ENCODE measurements at regions not wholly inside any gene's neighbourhood (a gene's known extent, or its start where the extent isn't known, plus 50 kb on each side); places are given as distances from the start of the nearest gene placed in this dataset.
A peak's percentile ranks its signal among the peaks of the same experiment; 100 is the strongest.

- Mint-ChIP-seq H3K27ac (no peak overlapping the region), H3K27me3 (peaks cover 3% of the 10 kb centered on the region), H3K4me1 (ENCODE audit: low read depth) (peaks cover 29% of the 10 kb centered on the region), H3K9me3 (no peaks in the 10 kb centered on the region), H3K4me3 (no peak overlapping the region), H3K36me3 (ENCODE audit: low read depth) (no peaks in the 10 kb centered on the region)
Measured at GRCh38 chr9:89697553-89697952, 92.7 kb downstream of the GADD45G start.

DNA sequence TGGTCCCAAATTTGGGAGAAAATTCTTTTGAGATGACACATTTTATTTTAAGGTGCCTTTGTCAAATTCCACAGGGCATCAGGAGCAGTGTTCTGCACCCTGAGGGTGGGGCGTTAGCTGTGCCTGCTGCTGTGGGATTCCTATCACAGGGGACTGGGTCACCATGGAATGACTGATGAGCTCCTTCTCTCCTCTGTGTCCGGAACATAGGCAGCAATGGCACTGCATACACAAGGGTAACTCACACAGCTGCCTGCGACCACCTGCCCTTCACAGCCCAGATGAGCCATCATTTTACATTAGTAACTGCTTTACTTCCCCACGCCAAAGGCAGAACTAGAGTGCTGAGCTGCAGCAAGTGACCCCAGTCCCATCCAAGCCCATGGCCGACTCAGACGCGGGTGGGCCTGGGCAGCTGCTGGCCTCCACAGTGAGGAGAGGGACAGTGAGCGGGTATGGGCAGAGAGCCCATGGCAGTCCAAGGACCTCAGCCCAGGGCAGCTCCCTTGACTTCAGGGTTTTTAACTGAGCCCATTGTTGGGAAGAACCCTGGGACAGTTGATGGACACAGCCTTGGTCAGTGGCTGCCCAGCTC, 93.7 kb downstream of the GADD45G start:
- peaks cover 3% of the 10 kb centered on the region for H3K27me3 Mint-ChIP-seq
- H3K4me1 Mint-ChIP-seq (ENCODE audit: low read depth) = peaks cover 30% of the 10 kb centered on the region
- no peaks in the 10 kb centered on the region for H3K36me3 Mint-ChIP-seq (ENCODE audit: low read depth)
- H3K9me3 Mint-ChIP-seq = no peaks in the 10 kb centered on the region
- H3K27ac Mint-ChIP-seq = no peak overlapping the region
- H3K4me3 Mint-ChIP-seq = no peak overlapping the region

GRCh38 chr9:89699646-89700045, 94.8 kb downstream of the GADD45G start:
- Mint-ChIP-seq H3K27ac (peak overlapping the region; percentile 68), H3K36me3 (ENCODE audit: low read depth) (no peaks in the 10 kb centered on the region), H3K4me3 (no peak overlapping the region), H3K9me3 (no peaks in the 10 kb centered on the region), H3K4me1 (ENCODE audit: low read depth) (peaks cover 38% of the 10 kb centered on the region), H3K27me3 (peaks cover 3% of the 10 kb centered on the region)

GRCh38 chr9:89701221-89701798, 96.5 kb downstream of the GADD45G start:
- H3K4me1 Mint-ChIP-seq (ENCODE audit: low read depth) = peaks cover 49% of the 10 kb centered on the region
- H3K36me3 Mint-ChIP-seq (ENCODE audit: low read depth) = no peaks in the 10 kb centered on the region
- peak overlapping the region; percentile 87 for H3K27ac Mint-ChIP-seq
- H3K9me3 Mint-ChIP-seq = no peaks in the 10 kb centered on the region
- H3K4me3 Mint-ChIP-seq = peak overlapping the region; percentile 80
- peaks cover 3% of the 10 kb centered on the region for H3K27me3 Mint-ChIP-seq

DNA sequence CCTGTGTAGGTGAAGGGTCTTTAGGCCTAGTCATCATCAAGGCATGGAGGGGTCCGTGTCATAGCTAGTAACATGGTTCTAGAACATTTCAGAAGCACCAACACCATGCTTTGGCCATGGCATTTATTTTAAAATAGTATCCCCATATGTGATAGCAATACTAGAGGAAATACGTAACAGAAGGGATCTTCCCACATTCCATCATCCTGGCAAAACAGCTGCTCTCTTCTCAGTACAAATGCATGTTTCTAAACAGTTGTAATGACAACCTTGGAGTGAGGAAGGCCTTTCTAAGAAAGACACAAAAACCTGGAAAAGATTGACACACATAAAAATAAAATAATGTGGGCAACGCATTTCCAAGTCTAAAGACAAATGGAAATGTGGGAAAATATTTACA, 97.6 kb downstream of the GADD45G start:
- H3K4me1 Mint-ChIP-seq (ENCODE audit: low read depth) = peaks cover 58% of the 10 kb centered on the region
- H3K4me3 Mint-ChIP-seq = peak overlapping the region; percentile 80
- peak overlapping the region; percentile 45 for H3K27ac Mint-ChIP-seq
- H3K9me3 Mint-ChIP-seq = no peaks in the 10 kb centered on the region
- no peaks in the 10 kb centered on the region for H3K36me3 Mint-ChIP-seq (ENCODE audit: low read depth)
- H3K27me3 Mint-ChIP-seq = peaks cover 3% of the 10 kb centered on the region

DNA sequence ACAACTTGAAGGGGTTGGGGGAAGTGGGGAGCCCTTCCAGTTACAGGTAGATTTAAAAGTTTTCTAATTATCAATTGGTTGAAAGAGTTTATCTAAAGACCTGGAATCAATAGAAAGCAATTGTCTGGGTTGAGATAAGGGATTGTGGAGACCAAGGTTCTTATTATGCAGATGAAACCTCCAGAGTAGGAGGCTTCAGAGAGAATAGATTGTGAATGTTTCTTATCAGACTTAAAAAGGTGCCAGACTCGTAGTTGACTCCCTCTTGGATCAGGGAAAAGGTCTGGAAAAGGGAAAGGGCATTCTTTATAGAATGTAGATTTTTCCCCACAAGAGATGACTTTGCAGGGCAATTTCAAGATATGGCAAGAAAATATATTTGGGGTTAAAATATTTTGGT, 100.8 kb downstream of the GADD45G start:
- peaks cover 48% of the 10 kb centered on the region for H3K4me1 Mint-ChIP-seq (ENCODE audit: low read depth)
- peaks cover 5% of the 10 kb centered on the region for H3K36me3 Mint-ChIP-seq (ENCODE audit: low read depth)
- peaks cover 3% of the 10 kb centered on the region for H3K27me3 Mint-ChIP-seq
- no peak overlapping the region for H3K4me3 Mint-ChIP-seq
- H3K9me3 Mint-ChIP-seq = no peaks in the 10 kb centered on the region
- H3K27ac Mint-ChIP-seq = peak overlapping the region; percentile 3

DNA sequence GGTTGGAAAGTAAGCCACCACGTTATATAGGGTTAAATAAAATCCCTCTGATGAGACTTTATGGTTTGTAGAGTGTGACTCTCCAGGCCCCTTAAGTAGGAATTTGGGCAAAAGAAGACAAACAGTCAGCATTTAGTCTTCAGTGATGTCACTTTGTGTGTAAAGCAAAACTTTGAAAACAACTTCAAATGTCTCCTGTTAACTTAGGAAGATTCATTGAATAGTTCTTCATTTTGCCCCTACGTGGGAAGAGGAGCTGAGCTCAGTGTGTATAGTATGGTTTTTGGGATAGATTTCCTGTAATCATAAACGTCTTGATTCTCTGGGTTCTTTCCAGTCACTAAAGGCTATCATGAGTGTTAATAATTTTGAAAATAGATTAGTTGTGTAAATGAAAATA, 101.3 kb downstream of the GADD45G start:
- peaks cover 3% of the 10 kb centered on the region for H3K27me3 Mint-ChIP-seq
- peak overlapping the region; percentile 1 for H3K4me3 Mint-ChIP-seq
- H3K36me3 Mint-ChIP-seq (ENCODE audit: low read depth) = peaks cover 5% of the 10 kb centered on the region
- peaks cover 44% of the 10 kb centered on the region for H3K4me1 Mint-ChIP-seq (ENCODE audit: low read depth)
- no peaks in the 10 kb centered on the region for H3K9me3 Mint-ChIP-seq
- peak overlapping the region; percentile 24 for H3K27ac Mint-ChIP-seq

DNA sequence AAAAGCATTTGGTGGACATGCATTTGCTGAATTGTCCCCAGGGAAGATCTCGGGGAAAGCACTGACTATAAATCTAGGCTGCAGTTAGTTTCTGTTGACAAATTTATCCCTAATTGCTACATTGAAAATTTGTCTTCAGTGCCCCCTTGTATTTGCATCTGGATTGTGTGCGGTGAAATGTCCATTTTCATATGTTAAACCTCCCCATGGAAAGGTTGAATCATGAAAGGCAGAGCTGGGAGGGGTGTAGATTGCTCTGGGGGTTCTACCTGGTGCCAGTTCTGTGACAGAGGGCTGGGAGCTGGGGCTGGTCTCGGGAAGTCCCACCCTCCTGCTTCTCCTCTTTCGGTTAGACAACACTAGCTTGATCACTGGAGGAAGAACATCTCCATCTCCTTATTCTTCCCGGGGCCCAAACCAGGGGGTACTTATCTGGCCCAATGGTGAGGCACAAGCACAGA, 101.9 kb downstream of the GADD45G start:
- H3K4me1 Mint-ChIP-seq (ENCODE audit: low read depth) = peaks cover 37% of the 10 kb centered on the region

DNA sequence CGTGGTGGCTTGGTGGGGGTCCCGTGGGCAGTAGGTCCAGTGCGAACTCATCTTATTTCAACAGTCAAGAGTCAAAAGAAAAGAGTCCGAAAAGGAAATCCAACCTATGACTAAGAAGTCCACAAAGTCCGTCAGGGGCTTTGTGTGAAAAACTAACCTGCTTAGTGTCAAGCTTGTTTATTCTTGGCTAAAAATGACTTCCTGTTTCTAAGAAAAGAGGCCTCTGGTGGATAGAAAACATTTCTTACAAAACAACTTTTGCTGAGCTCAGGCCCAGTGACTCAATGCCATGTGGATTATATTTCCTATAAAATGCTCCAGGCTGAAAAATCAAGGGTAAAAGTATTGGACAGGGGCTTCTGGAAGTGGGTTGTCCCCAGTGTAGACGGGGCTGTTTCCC, 105.9 kb downstream of the GADD45G start:
- H3K27me3 Mint-ChIP-seq = no peaks in the 10 kb centered on the region
- peaks cover 5% of the 10 kb centered on the region for H3K36me3 Mint-ChIP-seq (ENCODE audit: low read depth)
- H3K4me1 Mint-ChIP-seq (ENCODE audit: low read depth) = peaks cover 35% of the 10 kb centered on the region
- H3K4me3 Mint-ChIP-seq = no peak overlapping the region
- no peak overlapping the region for H3K27ac Mint-ChIP-seq
- H3K9me3 Mint-ChIP-seq = no peaks in the 10 kb centered on the region

More for the DNA sequence above, 101.9 kb downstream of the GADD45G start:
- Mint-ChIP-seq H3K4me3 (peak overlapping the region; percentile 4), H3K27me3 (peaks cover 3% of the 10 kb centered on the region), H3K9me3 (no peaks in the 10 kb centered on the region), H3K27ac (peak overlapping the region; percentile 32), H3K36me3 (ENCODE audit: low read depth) (peaks cover 5% of the 10 kb centered on the region)

GRCh38 chr9:89711866-89712265, 107.1 kb downstream of the GADD45G start:
- Mint-ChIP-seq H3K4me1 (ENCODE audit: low read depth) (peaks cover 32% of the 10 kb centered on the region), H3K4me3 (no peak overlapping the region), H3K9me3 (no peaks in the 10 kb centered on the region), H3K36me3 (ENCODE audit: low read depth) (peaks cover 5% of the 10 kb centered on the region), H3K27ac (no peak overlapping the region), H3K27me3 (no peaks in the 10 kb centered on the region)

DNA sequence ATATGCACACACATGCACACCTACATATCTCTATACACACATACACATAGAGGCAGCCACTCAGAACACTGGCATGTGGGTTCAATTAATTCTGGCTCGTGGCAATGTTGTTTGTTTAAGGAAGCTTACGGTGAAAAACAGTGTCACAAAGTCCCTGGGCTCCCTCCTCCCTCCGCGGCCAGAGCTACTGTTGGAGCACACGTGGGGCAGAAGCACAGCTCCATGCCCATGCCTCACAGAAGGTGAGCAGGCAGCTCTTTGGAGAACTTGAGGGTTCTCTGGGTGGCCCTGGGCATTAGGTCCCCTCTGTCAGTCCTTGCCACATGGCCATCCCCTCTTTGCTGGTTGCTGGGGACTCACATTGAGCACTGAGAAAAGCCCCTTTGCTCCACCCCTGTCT, 107.5 kb downstream of the GADD45G start:
- H3K27me3 Mint-ChIP-seq = no peaks in the 10 kb centered on the region
- no peaks in the 10 kb centered on the region for H3K9me3 Mint-ChIP-seq
- no peak overlapping the region for H3K27ac Mint-ChIP-seq
- H3K4me3 Mint-ChIP-seq = no peak overlapping the region
- peaks cover 30% of the 10 kb centered on the region for H3K4me1 Mint-ChIP-seq (ENCODE audit: low read depth)
- peaks cover 5% of the 10 kb centered on the region for H3K36me3 Mint-ChIP-seq (ENCODE audit: low read depth)

DNA sequence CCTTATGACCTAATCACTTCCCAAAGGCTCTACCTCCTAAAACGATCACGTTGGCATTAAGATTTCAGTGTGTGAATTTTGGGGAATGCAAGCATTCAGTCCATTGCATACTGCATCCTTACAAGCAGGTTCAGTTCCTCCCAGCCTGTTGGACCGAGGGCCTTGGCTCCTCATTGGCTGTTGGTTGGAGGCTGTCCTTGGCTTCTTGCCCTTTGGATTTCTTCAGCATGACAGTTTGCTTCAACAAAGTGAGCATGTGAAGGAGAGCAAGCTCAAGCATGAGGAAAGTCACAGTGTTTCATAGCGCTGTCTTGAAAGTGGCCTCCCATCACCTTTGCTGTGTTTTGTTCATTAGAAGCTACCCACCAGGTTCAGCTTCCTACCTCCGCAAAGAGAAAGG, 109.5 kb downstream of the GADD45G start:
- Mint-ChIP-seq H3K4me1 (ENCODE audit: low read depth) (peaks cover 30% of the 10 kb centered on the region), H3K27ac (no peak overlapping the region), H3K4me3 (no peak overlapping the region)

GRCh38 chr9:89715318-89715858, 110.6 kb downstream of the GADD45G start:
- Mint-ChIP-seq H3K27me3 (no peaks in the 10 kb centered on the region), H3K4me1 (ENCODE audit: low read depth) (peaks cover 30% of the 10 kb centered on the region), H3K9me3 (no peaks in the 10 kb centered on the region), H3K27ac (peak overlapping the region; percentile 49), H3K36me3 (ENCODE audit: low read depth) (no peaks in the 10 kb centered on the region), H3K4me3 (peak overlapping the region; percentile 18)

More for the DNA sequence above, 109.5 kb downstream of the GADD45G start:
- Mint-ChIP-seq H3K36me3 (ENCODE audit: low read depth) (no peaks in the 10 kb centered on the region), H3K9me3 (no peaks in the 10 kb centered on the region), H3K27me3 (no peaks in the 10 kb centered on the region)

DNA sequence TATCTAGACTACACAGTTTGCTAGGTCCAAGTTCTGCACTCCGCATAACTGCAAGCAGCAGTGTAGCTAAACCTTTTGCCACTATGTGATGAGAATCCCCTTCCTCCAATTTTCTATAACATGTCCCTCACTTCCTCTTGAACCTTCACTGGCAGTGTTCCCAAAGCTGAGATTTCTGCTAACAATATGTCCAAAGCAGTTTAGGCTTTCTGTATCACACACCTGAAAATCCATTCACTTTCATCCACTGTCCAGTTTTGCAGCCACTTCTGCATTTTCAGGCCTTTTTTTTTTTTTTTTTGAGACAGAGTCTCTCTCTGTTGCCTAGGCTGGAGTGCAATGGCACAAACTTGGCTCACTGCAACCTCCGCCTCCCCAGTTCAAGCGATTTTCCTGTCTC, 111.1 kb downstream of the GADD45G start:
- no peak overlapping the region for H3K27ac Mint-ChIP-seq
- H3K27me3 Mint-ChIP-seq = no peaks in the 10 kb centered on the region
- H3K4me3 Mint-ChIP-seq = no peak overlapping the region
- no peaks in the 10 kb centered on the region for H3K9me3 Mint-ChIP-seq
- H3K4me1 Mint-ChIP-seq (ENCODE audit: low read depth) = peaks cover 30% of the 10 kb centered on the region
- H3K36me3 Mint-ChIP-seq (ENCODE audit: low read depth) = no peaks in the 10 kb centered on the region

DNA sequence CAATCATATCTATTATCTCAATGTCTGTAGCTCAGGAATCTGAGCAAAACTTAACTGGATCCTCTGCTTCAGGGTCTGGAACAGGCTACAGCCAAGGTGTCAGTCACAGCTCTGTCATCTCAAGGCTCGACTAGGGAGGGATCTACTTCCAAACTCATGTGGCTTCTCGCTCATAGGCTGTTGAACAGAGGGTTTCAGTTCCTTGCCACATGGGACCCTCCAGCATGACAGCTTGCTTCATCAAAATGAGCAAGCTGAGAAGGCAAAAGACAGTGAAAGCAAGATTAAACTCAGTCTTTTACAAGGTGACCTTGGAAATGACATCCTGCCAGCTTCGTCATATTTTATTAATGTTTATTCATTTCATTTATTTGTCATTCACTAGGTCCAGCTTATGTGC, 111.7 kb downstream of the GADD45G start:
- peaks cover 30% of the 10 kb centered on the region for H3K4me1 Mint-ChIP-seq (ENCODE audit: low read depth)
- no peak overlapping the region for H3K27ac Mint-ChIP-seq
- no peaks in the 10 kb centered on the region for H3K9me3 Mint-ChIP-seq
- H3K4me3 Mint-ChIP-seq = no peak overlapping the region
- no peaks in the 10 kb centered on the region for H3K36me3 Mint-ChIP-seq (ENCODE audit: low read depth)
- no peaks in the 10 kb centered on the region for H3K27me3 Mint-ChIP-seq

DNA sequence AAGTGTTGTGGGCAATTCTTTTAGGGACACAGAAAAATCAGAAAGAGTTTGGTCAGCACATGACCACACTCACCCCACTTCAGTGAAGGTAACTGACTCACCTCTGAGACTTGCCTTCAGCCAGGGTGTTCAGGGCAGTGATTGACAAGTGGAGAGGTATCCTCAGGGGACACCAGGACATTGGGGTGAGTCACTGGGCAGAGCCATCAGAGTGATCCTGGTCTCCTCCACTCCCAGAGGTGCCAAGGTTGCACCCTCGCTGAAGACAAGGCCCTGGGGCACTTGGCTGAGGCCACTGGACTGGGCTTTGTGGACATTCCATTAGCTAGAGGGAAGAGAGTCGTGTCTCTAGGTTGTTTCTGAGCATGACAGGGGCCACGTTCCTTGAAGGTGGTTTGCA, 113.4 kb downstream of the GADD45G start:
- Mint-ChIP-seq H3K36me3 (ENCODE audit: low read depth) (no peaks in the 10 kb centered on the region), H3K27me3 (no peaks in the 10 kb centered on the region), H3K27ac (no peak overlapping the region), H3K4me3 (no peak overlapping the region), H3K4me1 (ENCODE audit: low read depth) (peaks cover 30% of the 10 kb centered on the region), H3K9me3 (no peaks in the 10 kb centered on the region)

All from stimulated activated naive CD8-positive, alpha-beta T cell treated with anti-CD3 and anti-CD28 coated beads, Interleukin-15, Interleukin-2, amounts not matched to agents 100 ng/mL and 50 ng/mL, for 24 hours (primary cell).